ENCODE measurements at regions not wholly inside any gene's neighbourhood (a gene's known extent, or its start where the extent isn't known, plus 50 kb on each side); places are given as distances from the start of the nearest gene placed in this dataset.

DNA sequence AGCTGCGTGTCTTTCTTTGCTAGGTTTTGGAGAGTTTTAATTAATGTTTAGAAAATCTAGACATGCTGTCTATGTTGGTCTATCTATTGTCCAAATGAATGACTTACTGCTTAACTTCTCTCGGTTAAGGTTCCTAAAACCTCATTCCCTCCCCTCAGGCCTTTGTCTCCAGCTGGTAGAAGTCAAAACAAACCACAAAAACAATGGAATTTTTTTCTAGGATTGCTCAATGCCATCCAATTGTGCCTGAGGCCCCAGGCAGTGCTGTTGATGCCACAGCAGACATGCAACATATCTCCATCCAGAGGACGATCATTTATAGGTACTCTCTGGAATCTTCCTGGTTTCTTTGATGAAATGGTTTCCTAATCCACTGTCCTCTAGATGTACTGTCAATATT is 448.2 kb upstream of the TBX3 start:
- DNase-seq (ENCODE audit: low read depth in 2 of 2) = no peak

DNA sequence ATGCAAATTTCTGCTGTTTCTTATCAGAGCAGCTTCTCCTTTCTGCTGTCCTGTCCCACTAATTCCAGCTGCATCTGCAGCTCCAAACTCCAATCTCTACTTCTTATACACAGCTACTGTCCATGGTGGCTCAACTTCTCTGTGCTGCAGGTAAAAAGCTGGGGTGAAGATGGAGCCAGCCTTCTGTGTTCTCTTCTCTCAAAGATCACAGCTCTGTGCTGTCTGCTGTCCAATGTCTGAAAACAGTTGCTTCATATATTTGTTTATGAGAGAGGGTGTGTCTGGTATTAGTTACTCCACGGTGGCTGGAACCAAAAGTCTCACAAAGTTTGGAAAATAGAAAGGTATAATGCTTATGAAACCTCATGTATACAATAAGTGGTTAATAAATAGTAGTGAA is 445.8 kb upstream of the TBX3 start:
- DNase-seq (ENCODE audit: low read depth in 2 of 2) = no peak

DNA sequence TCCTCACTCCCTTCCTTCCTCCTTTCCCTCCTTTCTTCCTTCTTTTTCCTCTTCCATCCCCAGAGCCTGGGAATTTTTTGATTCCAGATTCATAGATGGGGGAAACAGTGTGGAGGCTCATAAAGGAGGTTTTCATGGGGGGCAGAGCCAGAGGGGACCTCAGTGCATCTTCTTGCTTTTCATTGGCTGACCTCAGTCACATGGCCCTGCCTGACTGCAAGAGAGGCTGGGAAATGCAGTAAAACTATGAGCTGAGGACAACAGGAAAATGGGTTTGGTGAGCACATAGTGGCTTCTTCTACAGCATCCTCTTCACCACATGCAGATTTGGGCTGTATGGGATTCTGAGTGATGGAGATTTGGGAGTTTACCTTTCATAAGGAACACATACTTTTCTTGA is 437.1 kb upstream of the TBX3 start:
- no peak for DNase-seq (ENCODE audit: low read depth in 2 of 2)

DNA sequence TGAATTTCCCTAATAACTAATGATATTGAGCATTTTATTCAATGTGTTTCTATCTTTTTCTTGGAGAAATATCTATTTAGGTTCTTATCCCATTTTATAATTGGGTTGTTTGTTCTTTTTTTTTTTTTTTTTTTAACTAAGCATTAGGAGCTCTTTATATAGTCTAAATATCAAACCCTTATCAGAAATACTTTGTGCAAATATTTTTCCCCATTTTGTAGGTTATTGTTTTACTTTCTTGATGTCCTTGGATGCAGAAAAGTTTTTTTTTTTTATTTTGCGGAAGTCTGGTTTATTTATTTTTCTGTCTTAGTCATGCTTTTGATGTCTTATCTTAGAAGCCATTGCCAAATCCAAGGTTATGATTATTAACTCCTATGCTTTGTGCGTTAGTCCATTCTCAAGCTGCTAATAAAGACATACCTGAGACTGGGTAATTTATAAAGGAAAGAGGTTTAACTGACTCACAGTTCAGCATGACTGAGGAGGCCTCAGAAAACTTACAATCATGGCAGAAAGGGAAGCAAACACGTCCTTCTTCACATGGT is 434.3 kb upstream of the TBX3 start:
- no peak for DNase-seq (ENCODE audit: low read depth in 2 of 2)

DNA sequence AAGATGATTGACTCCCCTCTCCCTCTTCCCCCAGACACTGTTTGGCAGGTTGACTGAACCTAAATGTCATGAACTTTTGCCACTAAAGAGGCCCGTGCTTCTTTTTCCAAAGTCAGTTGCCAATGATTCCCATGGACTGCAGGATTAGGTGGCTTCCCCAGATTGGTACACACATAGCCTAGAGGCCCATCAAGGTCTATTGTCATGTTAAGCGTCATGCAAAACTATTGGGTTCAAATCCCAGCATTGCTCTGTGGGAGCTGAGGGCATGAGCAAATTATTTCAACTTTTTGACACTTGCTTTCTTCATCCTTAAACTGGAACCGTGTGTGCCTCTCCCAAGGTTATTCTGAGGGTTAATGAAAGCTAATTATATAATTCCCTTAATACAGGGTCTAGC is 430.2 kb upstream of the TBX3 start:
- no peak for DNase-seq (ENCODE audit: low read depth in 2 of 2)

DNA sequence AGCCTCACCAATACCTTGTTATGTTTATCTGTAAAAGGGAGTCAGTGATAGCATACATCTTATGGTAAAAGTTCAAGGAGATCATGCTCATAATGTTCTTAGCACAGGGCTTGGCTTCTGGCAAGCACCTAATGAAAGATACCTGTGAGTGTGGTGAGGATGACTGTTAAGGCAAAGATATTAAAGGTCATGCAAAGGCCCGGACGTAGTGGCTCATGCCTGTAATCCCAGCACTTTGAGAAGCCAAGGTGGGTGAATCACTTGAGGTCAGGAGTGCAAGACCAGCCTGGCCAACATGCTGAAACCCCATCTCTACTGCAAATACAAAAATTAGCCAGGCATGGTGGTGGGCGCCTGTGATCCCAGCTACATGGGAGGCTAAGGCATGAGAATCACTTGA is 425.9 kb upstream of the TBX3 start:
- no peak for DNase-seq (ENCODE audit: low read depth in 2 of 2)

DNA sequence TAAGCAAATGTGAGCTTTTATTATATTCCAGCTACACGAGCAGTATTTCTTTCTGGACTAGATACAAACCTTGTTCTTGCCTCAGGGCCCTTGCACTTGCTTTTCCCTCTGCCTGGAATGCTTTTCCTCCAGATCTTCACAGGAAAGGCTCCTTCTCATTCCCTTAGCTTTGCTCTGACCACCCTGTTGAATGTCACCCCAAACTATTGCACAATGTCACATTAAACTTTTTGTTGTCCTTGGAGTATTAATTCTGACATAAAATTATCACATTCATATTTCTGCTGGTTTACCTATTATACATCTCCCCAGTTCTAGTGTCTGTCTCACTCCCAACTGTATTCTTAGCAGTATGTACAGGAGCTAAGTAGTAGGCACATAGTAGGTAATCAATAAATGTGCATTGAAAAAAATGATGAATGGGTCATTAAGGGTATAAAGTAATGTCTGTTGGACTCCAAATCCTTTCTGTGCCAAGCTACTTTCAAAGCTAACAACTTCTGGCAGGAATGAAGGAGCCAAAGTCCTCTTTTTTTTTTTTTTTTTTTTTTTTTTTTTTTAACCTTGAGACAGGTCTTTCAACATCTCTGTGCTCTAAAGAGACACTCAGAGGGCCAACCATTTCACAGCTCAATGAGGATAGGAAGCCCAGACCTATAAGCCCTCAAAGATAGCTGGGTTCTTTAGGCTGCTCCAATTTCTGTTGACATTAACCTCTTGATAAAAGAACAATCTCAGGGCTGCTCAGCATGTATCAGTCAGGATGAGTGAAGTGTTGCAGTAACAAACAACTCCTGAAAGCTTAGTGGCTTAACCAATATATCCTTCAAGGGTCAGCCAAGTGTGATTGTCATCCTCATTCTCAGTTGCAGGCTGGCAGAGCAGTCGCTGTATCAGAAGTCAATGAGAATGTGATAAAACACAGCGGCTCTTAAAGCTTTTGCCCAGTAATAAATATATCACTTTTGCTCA is 424.4 kb upstream of the TBX3 start:
- no peak for DNase-seq (ENCODE audit: low read depth in 2 of 2)

DNA sequence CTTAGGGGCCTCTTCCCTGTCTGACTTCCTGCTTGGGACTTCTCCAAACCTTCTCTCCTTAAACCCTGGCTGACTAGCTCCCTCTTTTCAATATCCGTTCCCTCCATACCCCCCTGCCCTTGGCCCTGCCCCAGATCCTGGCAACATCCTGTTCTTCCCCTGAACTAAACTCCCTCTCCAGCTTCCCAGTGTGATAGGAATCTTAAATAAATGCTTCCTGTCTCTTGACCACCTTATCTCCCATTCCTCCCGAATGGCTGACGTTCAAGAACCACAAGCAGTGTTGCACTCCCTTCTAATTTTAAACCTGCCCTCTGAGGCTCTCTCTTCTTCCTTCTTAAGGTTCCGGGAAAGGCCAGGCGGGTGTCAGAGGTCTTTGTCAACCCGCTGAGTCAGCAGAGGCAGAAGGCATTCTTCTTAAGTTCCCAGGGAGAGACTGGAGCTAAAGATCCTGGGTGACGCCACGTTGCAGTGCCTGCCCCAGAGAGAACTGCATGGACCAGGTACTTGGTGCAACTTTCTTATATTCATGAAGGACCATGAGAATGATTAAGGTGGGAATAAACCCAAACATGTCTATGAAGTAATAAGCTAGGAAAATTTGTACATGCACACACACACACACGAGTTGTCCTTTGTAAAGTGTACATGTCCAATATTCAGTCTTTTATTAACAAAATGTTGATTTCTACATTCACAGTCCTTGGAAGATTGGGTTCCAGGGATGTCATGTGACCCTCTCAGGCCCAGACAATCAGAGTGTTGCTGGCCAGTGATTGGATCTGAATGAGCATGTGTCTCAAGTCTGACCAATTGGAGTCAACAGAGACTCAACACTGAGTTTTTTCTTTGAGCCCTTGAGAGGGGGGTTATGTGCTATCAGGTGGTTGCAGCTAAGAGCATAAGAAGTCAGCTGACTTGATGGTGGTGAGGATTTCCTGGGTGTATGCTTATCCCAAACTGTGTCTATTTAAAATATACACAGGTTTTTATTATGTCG is 420.2 kb upstream of the TBX3 start:
- no peak for DNase-seq (ENCODE audit: low read depth in 2 of 2)

DNA sequence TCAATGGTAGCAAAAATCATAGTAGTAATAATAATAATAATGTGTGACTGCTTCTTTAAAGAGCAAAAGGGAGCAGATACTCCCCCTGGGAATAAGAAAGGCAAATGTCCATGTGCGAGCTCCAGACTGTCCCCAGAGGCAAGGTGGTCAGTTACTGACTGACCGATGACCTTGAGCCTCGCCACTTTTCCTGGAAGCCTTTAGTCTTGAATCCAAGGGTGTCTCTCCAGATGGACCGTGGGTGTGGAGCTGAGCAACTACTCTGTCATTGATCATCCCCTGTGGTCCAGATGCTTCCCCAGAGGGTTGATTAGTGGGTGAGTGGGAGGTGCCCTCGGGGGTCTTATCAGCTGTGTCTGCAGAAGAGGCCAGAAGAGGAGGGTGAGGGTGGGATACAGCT is 418.5 kb upstream of the TBX3 start:
- DNase-seq (ENCODE audit: low read depth in 2 of 2) = no peak

DNA sequence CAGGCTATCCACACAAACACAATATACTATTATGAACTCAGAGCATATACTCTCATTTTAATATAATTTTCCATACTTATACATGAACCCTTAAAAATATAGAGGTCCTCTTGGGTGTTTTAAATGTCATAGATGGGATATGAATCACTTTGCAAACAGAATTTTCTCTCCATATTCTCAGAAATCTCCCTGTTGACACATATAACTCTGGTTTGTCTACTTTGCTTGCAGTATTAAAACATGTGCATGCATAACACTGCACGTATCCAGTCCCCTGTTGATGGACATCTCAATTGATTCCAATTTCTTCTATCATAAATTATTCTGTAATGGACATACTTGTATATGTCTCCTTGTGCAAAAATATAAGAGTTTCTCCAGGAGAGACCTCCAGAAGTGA is 417.5 kb upstream of the TBX3 start:
- DNase-seq (ENCODE audit: low read depth in 2 of 2) = no peak

DNA sequence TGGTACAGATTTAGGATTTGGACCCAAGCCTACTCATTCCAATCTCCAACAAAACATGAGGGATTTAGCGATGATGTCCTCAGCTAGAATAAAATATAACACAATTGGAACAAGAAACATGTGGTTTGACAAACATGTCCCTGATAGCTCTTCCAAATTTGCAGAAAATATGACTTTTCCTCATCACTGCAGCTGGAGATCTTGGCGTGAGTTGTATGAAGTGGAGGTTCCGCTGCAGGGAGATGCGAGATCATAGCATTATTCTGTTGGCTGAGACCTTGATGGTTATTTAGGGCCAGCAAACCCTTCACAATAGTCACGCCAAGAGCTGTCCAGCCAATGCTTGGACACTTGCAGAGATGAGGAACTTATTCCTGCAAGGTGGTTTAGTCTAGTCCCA is 413.4 kb upstream of the TBX3 start:
- no peak for DNase-seq (ENCODE audit: low read depth in 2 of 2)

DNA sequence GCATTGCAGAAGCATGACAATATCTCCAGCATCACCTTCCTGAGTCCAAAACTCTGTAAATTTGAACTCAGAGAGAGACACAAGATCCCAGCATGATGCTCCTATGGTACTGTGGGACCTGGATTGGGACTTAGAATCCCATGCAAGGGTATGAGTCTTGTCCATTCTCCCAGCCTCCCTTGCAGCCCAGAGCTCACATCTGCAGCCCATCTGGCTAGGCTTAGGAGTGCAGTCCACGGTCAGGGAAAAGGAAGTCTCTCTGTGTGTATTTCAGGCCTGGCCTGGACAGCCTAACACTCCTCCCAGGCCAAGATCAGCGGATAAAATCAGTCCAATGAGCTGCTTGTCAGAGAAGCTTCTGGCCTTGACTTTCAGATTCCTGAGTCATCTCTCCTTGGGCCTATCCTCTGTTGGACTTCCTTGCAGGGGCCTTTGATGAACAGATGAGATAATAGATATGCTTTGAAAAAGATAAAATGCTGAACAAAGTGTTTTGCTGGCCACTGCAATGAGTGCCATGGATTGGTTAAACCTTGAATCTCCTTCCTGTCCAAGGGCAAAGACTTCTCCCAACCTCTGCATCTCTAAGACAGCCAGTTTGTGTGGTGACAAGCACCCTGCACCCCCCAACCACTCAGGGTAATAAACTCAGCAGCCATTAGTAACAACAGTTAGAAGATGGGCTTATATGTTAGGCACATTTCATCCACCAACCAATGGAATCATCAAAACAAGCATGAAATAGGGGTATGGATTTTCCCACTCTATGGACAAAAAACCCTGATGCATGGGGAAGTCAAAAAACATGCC is 412.8 kb upstream of the TBX3 start:
- DNase-seq (ENCODE audit: low read depth in 2 of 2) = no peak

DNA sequence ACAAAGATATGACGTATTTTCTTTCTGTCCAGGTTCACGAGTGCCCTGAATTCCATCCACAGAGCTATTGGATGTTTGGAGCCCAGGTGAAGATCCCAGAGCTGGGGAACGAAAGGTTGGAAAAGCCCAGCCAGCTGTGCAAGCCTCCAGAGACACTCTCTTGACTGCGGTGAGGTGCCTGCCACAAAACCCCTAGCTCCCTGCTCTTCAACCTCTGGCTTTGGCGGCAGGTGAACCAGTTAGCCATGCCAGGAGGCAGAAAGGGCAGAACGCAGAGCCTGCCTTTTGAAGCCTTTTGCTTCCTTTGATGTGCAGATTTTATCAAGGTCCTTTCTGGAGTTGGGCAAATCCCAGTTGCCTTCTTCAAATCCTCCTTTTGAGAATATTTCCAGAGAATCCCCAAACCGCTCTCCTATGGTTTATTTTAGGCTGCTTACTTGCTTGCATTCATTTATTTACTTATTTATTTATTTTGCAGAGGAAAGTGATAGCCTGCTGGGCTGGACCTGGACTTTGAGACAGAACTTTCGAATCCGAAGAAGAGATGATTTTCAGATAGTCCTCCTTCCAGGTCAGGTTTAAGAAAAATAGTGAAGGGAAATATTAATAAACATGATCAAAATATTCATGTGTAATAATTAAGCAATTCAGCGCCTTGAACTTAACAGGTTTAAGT is 411.2 kb upstream of the TBX3 start:
- DNase-seq (ENCODE audit: low read depth in 2 of 2) = no peak

DNA sequence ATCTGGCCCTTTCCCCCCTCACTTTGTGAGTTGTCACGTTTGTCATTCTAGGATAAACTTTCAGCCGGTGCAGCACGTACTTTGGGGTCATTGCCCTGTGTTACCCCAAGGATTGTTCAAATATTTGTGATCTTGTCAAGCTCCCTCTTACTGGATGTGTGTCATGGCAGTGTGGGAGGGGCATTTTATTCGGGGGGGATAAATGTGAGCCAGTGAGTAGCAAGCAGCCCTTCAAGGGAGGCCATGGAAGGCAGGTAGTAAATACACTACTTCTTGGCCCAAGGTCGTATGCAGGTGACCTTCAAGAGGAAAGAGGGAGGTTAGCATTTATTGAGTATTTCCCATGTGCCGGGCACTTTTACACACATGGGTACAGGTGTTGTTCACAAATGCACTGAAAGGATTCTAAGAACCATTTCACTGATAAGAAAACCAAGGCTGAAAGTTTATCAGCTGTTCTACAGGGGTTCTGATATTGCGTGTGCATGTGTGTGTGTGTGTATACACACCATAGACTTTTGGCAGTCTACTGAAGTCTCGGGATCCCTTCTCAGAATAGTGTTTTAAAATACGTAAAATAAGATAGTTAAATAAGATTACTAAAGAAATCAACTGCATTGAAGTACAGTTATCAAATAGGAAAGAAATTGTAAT is 410.3 kb upstream of the TBX3 start:
- DNase-seq (ENCODE audit: low read depth in 2 of 2) = no peak

DNA sequence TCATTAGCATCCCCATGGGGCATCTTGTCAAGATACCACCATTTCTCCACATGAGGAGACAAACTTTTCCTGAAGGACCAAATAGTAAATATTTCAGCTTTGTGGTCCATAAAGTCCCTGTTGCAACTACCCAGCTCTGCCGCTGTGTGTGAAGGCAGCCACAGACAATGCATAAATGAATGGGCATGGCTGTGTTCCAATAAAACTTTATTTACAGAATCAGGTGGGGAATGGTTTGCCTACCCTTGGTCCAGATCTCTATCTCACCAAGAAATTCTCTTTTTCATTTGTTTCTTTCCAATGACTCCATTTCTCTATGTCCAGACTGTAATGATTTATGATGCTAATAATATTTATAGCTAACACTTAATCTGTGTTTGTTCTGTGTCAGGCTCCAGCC is 409.3 kb upstream of the TBX3 start:
- DNase-seq (ENCODE audit: low read depth in 2 of 2) = no peak

DNA sequence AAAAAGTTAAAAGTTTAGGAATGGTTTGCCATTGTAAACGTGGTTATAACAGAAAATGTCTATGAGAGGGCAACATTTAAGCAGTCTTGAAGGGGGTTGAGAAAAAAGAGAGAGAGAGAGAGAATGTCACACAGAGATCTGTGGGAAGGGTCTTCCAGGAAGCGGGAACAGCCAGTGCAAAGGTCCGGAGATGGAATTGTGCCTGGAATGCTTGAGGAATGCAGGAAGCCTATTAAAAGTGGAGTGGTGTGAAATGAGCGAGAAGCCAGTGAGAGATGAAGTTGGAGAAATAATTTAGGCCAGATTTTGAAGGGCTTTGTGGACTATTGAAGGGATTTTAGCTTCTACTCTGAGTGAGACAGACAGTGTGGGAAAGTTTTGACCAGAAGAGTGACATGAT is 406.8 kb upstream of the TBX3 start:
- no peak for DNase-seq (ENCODE audit: low read depth in 2 of 2)

DNA sequence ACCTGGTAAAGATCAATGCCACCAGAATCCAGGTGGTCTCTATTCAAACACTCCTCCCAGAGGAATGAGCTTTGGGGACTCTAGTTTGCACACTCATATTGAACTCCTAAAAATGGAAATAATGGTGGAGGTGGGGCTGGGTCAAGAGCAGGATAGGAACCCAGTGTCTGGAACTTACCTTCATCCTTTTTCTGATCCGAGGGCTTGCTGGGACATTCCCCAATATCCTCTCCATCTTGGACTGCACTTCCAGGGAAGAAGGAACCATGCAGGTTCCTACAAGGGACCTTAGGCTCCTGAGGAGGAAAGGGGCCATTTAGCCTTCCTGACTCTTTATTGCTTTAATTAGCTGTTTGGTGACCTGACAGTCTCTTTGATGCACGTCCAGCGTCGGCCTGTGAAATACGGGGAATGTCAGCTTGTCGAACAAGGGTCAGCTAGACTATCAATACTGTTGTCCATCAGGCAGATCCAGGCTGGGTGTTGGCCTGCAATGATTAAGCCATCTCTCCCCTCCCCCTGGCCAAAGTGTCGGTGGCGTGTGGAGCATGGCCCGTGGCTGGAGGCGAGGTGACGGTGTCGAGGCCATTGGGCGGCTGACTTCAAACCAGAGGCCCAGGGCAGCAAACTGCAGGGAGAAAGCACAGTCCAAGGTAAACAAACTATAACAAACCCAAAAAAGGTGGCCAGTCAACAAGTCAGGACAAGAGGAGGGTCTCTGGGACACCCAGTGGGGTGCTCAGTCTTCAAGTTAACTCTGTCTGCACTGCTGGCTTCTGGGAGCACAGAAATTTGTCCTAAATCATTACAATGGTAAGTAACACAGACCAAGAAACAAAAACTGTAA is 405.2 kb upstream of the TBX3 start:
- DNase-seq (ENCODE audit: low read depth in 2 of 2) = no peak

DNA sequence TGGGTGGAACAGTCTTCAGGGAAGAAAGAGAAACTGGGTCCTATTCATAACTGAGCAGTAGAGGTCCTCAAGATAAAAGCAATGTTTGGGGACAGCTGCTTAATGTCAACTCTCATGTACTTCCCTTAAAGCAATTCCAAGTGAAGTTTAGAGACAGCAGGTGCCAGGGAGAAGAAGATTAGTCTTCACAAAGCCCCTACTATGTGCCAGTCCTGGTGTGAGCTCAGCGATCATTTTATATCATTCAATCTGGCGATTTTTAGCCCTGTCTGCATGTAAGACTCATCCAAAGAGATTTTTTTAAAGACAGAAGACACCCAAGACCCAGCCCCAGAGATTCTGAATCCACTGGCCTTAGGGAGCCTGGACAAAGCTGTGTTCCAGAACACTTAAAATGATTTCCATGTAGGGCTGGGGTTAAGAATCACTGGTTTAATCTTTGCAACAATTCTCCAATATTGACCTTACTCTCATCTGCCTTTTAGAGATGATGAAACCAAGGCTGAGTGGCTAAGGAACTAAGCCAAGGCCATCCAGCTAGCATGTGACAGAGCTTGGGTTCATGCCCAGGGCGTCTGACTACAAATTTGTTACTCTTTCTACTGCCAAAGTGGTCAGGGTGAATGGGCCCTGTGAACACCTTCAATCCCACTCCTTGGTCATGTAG is 404.5 kb upstream of the TBX3 start:
- DNase-seq (ENCODE audit: low read depth in 2 of 2) = no peak

DNA sequence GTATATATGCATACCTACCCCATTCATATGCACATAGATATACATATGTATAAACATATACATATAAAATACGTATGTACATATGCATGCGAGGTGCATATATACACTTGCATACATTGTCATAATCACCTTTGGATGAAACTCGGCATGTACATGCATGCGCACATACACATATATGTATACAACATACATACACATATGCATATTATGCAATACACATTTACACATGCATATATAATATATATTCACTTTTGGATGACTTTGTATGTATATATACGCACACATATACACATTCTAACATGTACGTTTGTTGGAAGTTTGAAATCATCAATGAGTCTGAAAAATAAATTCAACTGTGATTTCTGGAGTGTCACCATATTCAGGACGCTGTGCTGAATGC is 401.6 kb upstream of the TBX3 start:
- DNase-seq (ENCODE audit: low read depth in 2 of 2) = no peak

Measured in stimulated activated CD4-positive, alpha-beta T cell treated with anti-CD3 and anti-CD28 coated beads, Interleukin-15, amount 100 ng/mL, for 48 hours (primary cell).